Choroid plexus epithelial cell (primary cell): ENCODE measurements at regions not wholly inside any gene's neighbourhood (a gene's known extent, or its start where the extent isn't known, plus 50 kb on each side); places are given as distances from the start of the nearest gene placed in this dataset.

Source experiments
- DNase-seq: peaks from one replicate; pipeline ENCODE4 v3.0.0-alpha.2; 2010; ENCODE audit warnings: low read depth
- H3K4me3 ChIP-seq: 2 replicates; pipeline ENCODE4 v1.5.1; 2011; ENCODE audit warnings: low read depth, mild to moderate bottlenecking, control low read depth, low read length, moderate library complexity
- TF ChIP-seq, protein P1 (sequence below): conservative IDR thresholded peaks from 2 replicates; pipeline ENCODE4 v1.5.1; 2011; ENCODE audit warnings: low read depth, mild to moderate bottlenecking, control low read depth, inconsistent platforms, low read length, moderate library complexity

DNA sequence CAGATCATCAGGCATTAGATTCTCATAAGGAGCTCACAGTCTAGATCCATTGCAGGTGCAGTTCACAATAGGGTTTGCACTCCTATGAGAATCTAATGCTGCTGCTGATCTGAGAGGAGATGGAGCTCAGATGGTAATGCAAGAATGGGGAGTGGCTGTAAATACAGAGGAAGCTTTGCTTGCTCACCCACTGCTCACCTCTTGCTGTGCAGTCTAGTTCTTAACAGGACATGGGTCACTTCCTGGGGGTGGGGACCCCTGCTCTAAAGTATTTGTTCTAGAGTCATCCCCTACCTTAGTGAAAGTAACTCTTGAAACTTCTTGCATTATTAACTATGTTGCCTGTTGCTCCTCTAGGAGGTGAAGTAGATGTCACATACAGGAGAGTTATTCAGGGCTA lies 171.3 kb upstream of the PARD3B start:
- TF ChIP-seq, protein P1, sequence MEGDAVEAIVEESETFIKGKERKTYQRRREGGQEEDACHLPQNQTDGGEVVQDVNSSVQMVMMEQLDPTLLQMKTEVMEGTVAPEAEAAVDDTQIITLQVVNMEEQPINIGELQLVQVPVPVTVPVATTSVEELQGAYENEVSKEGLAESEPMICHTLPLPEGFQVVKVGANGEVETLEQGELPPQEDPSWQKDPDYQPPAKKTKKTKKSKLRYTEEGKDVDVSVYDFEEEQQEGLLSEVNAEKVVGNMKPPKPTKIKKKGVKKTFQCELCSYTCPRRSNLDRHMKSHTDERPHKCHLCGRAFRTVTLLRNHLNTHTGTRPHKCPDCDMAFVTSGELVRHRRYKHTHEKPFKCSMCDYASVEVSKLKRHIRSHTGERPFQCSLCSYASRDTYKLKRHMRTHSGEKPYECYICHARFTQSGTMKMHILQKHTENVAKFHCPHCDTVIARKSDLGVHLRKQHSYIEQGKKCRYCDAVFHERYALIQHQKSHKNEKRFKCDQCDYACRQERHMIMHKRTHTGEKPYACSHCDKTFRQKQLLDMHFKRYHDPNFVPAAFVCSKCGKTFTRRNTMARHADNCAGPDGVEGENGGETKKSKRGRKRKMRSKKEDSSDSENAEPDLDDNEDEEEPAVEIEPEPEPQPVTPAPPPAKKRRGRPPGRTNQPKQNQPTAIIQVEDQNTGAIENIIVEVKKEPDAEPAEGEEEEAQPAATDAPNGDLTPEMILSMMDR = no peak
- no peak overlapping the region for H3K4me3 ChIP-seq
- no peak for DNase-seq

DNA sequence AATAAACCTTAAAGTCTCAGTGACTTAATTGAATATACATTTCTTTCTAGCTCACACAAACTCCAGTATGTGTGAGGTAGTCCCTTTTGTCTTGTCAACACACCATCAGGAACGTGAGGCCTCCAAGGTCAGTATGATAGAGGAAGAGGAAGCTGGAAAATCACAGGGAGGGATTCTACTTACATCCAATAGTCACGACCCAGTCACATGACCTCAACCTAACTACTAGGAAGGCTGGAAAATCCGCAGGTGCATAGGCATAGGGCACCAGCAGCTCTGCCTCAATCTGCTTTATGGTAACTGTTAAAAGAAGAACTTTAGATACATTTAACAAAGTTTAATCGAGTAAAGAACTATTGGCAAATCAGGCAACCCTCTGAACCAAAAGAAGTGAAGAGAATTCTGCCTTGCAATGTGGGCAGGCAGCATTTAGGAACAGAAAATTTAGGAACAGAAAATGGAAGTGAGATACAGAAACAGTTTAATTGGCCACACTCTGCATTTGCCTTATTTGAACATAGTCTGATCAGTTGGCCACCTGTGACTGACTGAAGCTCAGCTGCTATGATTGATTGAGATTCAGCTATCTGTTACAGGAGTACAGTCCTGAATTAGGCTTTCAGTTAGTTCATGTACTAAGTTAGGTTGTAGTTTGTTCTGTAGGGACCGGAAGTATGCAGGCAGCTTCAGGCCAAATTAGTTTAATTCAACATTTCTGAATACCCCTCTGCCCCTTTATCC lies 165.0 kb upstream of the PARD3B start:
- H3K4me3 ChIP-seq = no peak overlapping the region
- TF ChIP-seq, protein P1 = no peak
- DNase-seq = no peak

DNA sequence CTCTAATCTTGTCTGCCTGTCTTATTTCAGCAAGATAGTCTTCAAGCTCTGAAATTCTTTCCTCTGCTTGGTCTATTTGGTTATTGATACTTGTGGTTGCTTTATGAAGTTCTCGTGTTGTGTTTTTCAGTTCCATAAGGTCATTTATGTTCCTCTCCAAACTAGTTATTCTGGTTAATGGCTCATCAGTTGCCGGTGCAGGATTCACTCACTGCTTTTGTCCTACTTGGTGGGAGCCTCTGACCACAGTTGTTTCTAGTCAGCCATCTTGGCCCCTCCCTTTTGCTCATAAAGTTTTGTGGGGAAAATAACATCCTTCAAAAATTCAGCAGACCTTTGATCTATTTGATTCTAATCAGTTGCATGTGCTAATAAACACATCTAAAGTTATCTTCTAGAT lies 158.6 kb upstream of the PARD3B start:
- H3K4me3 ChIP-seq = no peak overlapping the region
- DNase-seq = no peak
- TF ChIP-seq, protein P1 = no peak

DNA sequence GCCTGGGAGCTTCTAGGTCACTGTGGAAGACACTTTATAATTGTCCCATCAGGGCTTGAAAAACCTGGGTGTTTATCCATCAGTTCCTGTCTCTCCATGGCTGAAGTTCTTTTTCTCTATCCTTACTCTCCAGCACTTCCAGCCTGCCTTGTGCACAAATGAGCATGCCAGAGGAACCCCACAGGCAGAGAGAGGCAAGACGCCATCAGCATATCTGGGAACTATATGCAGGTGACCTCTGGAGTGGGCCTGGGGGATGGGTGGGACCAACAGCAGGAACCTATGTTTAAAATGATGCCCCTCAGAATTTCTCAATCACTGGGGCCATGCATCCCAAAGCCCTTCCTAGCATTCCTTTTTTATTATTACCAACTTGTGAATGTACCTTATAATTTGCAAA lies 156.2 kb upstream of the PARD3B start:
- TF ChIP-seq, protein P1 = no peak
- DNase-seq = no peak
- H3K4me3 ChIP-seq = no peak overlapping the region

DNA sequence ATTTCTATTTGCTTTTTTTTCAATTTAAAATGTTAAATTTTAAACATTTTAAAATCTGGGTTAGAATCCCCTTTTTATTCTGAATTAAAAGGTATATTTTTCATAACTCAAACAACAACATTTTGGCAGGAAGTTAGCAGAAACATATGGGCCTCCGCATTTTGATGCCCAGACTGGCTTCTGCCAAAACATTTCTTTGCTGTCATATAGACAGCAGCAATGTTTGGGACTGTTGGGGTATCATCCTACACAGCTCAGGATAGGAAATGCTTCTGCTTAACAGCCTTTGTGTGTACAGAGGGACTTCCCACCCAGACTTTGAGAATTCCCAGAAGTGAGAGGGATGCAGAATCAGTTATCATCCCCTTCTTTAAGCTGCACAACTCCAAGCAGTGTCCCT lies 155.4 kb upstream of the PARD3B start:
- H3K4me3 ChIP-seq = no peak overlapping the region

DNA sequence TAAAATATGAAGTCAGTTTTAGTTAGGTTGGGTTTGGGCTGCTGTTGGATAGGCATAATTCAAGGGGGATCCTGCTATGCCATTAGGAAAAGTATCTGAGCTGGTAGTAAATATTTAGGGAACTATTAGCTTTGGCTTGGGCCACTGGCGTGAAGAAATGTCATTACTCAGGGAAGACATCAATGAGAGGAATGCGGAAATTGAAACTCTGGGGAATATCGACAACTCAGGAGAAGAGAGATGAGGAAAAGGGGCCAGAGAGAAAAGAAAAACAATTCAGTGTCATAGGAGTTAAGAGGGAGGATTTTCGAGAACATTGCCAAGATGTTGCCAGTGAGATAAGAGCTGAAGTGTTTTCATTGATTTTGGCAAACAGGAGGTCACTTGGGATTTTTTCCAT lies 149.7 kb upstream of the PARD3B start:
- no peak for DNase-seq
- TF ChIP-seq, protein P1 = no peak
- H3K4me3 ChIP-seq = no peak overlapping the region

More for the DNA sequence above, 155.4 kb upstream of the PARD3B start:
- no peak for DNase-seq
- TF ChIP-seq, protein P1 = no peak

DNA sequence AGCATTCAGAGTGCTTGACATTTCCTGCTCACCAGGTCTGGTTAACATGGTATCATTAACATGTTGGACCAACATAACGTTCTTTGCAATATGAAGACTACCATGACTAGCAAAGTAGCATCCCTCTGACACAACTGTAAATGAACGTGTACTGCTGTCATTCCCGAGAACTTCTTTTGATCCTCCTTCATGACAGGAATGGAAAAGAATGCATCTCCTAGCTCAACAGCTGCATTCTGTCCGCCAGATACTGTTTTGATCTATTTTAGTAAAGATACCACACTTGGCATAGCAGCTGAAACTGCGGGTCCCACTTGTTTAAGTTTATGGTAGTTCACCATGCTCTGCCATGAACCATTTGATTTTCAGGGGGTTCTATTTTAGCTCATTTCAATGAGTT lies 144.2 kb upstream of the PARD3B start:
- TF ChIP-seq, protein P1 = no peak
- DNase-seq = no peak
- H3K4me3 ChIP-seq = no peak overlapping the region
